Umbilical cord (tissue), 1 donor: ENCODE measurements at regions not wholly inside any gene's neighbourhood (a gene's known extent, or its start where the extent isn't known, plus 50 kb on each side); places are given as distances from the start of the nearest gene placed in this dataset.
"Not testable (repeated sequence)": the region's sequence is repeated elsewhere in the genome, so short reads cannot be mapped to it uniquely, and the experiment has no call there.

Experiments
- DNase-seq: peaks from one replicate; pipeline ENCODE4 v3.0.0-alpha.2; 2015; ENCODE audit warnings: low spot score

DNA sequence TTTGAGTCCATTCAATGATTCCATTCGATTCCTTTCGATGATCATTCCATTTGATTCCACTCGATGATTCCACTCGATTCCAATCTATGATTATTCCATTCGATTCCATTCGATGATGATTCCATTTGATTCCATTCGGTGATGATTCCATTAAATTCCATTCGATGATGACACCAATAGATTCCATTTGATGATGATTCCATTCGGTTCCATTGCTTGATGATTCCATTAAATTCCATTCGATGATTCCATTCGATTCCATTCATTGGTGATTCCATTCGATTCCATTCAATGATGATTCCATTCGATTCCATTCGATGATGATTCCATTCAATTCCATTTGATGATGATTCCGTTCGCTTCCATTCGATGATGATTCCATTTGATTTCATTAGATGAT lies 1104.1 kb downstream of the RPIA start:
- DNase-seq, result not testable (repeated sequence)

DNA sequence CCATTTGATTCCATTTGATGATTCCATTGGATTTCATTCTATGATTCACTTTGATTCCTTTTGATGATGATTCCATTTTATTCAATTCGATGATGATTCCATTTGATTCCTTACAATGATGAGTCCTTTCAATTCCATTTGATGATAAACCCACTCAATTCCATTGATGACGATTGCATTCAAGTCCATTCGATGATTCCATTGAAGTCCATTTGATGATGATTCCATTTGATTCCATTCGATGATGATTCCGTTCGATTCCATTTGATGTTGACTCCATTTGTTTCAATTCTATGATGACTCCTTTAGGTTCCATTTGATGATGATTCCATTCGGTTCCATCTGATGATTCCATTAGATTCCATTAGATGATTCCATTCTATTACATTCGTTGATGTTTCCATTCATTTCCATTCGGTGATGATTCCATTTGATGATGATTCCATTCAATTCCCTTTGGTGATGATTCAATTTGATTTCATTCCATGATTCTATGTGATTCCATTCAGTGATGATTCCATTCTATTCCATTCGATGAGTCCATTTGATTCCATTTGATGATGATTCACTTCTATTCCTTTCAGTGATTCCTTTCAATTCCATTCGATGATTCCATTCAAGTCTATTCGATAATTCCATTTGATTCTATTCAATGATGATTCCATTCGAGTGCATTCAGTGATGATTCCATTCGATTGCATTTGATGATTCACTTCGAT lies 1106.0 kb downstream of the RPIA start:
- no peak for DNase-seq

DNA sequence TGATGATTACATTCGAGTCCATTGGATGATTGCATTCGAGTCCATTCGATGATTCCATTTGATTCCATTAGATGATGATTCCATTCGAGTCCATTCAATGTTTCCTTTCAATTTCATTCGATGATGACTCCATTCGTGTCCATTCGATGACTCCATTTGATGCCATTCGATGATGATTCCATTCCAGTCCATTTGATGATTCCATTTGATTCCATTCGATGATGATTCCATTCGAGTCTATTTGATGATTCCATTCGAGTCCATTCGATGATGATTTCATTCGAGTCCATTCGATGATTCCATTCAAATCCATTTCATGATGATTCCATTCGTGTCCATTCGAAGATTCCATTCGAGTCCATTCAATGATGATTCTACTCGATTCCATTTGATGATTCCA lies 1109.7 kb downstream of the RPIA start:
- not testable (repeated sequence) for DNase-seq

DNA sequence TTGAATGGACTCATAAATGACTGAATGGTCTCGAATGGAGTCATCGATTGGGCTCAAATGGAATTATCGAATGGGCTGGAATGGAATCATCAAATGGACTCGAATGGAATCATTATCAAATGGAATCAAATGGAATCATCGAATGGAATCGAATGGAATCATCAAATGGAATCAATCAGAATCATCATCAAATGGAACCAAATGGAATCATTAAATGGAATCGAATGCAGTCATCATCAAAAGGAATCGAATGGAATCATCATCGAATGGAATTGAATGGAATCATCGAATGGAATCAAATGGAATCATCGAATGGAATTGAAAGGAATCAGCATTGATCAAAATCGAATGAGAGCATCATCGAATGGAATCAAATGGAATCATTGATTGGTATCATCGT lies 1114.9 kb downstream of the RPIA start:
- not testable (repeated sequence) for DNase-seq

DNA sequence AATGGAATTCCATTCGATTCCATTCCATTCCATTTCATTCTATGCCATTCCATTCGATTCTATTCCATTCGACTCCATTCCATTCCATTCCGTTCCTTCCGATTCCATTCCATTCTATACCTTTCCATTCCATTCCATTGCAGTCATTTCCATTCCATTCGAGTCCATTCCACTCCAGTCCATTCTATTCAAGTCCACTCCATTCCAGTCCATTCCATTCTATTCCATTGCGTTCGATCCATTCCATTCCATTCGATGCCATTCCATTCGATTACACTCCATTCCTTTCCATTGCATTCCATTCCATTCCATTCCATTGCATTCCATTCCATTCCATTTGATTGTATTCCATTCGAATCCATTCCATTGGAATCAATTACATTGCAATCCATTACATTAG lies 1119.8 kb downstream of the RPIA start:
- DNase-seq, result no peak

DNA sequence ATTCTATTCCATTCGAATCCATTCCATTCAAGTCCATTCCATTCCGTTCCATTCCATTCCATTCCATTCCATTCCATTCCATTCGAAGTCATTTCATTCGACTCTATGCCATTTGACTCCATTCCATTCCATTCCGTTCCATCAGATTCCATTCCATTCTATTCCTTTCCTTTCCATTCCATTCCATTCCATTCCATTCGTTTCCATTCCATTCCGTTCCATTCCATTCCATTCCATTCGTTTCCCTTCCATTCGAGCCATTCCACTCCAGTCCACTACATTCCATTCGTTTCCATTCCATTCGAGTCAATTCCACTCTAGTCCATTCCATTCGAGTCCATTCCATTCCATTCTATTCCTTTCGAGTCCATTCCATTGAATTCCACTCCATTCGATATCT lies 1120.4 kb downstream of the RPIA start:
- not testable (repeated sequence) for DNase-seq

DNA sequence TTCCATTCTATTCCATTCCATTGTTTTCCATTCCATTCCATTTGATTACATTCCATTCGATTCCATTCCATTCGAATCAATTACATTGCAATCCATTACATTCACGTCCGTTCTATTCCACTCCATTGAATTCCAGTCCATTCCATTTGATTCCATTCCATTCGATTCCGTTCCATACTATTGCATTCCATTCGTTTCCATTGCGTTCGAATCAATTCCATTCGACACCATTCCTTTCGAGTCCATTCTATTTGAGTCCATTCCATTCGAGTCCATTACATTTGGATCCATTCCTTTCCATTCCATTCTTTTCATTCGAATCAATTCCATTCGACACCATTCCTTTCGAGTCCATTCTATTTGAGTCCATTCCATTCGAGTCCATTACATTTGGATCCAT lies 1122.9 kb downstream of the RPIA start:
- DNase-seq, result not testable (repeated sequence)

DNA sequence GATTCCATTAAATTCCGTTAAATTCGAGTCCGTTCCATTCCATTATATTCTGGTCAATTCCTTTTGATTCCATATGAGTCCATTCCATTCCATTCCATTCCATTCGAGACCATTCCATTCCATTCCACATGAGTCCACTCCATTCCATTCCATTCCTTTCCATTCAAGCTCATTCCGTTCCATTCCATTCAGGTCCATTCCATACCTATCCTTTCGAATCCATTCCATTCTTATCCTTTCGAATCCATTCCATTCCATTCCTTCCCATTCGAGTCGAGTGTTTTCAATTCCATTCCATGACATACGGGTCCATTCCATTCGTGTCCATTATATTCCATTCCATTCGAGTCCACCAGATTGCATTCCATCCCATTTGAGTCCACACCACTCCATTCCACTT lies 1127.4 kb downstream of the RPIA start:
- DNase-seq, result no peak

DNA sequence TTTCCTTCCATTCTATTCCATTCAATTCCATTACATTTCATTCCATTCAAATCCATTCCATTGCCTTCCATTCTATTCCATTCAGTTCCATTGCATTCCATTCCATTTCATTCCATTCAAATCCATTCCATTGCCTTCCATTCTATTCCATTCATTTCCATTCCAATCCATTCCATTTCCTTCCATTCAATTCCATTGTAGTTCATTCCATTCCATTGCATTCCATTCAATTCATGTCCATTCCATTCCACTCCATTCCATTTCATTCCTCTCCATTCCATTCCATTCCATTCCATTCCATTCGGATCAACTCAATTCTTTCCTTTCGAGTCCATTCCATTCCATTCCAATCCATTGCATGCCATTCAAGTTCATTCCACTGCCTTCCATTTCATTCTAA lies 1128.3 kb downstream of the RPIA start:
- no peak for DNase-seq

DNA sequence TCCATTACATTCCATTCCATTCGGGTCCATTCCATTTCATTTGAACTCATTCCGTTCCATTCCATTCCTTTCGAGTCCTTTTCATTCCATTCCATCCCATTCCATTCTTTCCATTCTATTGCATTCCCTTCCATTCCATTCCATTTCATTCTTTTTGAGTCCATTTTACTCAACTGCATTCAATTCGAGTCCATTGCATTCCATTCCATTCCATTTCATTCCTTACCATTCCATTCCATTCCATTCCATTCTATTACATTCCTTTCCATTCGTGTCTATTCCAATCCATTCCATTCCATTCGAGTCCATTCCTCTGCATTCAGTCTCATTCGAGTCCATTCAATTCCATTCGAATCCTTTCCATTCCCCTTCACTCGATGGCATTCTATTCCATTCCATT lies 1128.8 kb downstream of the RPIA start:
- no peak for DNase-seq

DNA sequence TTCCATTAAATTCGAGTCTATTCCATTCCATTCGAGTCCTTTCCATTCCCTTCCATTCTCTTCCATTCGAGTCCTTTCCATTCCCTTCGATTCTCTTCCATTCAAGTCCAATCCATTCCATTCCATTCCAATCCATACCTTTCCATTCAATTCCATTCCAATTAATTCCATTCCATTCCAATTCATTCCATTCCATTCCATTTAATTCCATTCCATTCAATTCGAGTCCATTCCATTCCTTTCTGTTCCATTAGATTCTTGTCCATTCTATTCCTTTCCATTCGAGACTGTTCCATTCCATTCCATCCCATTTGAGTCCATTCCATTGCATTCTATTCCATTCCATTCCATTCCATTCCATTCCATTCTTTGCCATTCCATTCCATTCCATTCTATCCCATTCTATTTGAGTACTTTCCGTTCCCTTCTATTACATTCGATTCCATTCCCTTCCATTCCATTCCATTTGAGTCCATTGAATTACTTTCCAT lies 1130.0 kb downstream of the RPIA start:
- DNase-seq, result no peak

DNA sequence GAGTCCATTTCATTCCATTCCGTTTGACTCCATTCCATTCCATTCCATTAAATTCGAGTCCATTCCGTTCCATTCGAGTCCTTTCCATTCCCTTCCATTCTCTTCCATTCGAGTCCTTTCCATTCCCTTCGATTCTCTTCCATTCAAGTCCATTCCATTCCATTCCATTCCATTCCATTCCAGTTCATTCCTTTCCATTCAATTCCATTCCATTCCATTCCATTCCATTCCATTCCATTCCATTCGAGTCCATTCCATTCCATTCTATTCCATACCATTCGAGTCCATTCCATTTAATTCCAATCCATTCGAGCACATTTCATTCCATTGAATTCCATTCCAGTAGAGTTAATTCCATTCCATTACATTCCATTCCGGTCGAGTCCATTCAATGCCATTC lies 1130.9 kb downstream of the RPIA start:
- not testable (repeated sequence) for DNase-seq

DNA sequence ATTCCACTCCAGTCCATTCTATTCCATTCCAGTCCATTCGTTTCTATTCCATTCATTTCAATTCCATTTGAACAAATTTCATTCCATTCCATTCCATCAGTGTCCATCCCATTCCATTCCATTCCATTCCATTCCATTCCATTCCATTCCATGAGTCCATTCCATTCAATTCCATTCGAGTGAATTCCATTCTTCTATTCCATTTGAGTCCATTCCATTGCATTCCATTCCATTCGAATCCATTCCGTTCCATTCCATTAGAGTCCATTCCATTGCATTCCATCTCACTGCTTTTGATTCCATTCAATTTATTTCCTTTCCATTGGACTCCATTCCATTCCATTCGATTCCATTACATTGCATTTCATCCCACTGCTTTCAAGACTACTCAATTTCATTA lies 1132.1 kb downstream of the RPIA start:
- no peak for DNase-seq

DNA sequence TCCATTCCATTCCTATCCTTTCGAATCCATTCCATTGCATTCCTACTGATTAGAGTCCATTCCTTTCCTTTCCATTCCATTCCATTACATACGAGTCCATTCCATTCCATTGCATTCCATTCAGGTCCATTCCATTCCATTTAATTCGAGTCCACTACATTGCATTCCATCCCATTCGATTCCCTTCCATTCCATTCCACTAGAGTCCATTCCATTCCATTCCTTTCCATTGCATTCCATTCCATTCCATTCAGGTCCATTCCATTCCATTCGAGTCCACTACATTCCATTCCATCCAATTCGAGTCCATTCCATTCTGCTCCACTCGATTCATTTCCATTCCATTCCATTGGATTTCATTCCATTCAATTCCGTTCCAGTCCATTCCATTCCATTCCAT lies 1133.6 kb downstream of the RPIA start:
- DNase-seq, result no peak

DNA sequence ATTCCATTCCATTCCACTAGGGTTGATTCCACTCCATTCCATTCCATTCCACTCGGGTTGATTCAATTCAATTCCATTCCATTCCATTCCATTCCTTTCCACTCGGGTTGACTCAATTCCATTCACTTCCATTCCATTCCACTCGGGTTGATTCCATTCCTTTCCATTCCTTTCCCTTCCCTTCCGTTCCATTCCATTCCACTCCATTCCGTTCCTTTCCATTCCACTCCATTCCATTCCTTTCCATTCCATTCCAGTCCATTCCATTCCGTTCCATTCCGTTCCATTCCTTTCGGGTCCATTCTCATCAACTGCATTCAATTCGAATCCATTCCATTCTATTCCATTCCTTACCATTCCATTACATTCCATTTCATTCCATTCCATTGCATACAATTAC lies 1135.3 kb downstream of the RPIA start:
- DNase-seq, result not testable (repeated sequence)

DNA sequence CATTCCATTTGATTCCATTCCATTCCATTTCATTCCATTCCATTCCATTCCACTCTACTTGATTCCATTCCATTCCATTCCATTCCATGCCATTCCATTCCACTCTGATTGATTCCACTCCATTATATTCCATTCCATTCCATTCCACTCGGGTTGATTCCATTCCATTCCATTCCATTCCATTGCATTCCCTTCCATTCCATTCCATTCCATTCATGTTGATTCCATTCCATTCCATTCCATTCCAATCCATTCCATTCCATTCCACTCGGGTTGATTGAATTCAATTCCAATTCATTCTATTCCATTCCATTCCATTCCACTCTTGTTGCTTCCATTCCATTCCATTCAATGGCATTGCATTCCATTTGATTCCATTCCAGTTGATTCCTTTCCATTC lies 1136.4 kb downstream of the RPIA start:
- not testable (repeated sequence) for DNase-seq

DNA sequence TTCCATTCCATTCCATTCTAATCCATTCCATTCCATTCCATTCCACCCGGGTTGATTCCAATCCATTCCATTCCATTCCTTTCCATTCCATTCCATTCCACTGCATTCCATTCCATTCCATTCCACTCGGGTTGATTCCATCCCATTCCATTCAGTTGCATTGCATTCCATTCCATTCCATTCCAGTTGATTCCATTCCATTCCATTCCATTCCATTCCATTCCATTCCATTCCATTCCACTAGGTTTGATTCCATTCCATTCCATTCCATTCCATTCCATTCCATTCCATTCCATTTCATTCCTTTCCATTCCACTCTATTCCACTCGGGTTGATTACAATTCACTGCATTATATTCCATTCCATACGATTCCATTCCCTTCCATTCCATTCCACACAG lies 1136.9 kb downstream of the RPIA start:
- DNase-seq, result not testable (repeated sequence)

DNA sequence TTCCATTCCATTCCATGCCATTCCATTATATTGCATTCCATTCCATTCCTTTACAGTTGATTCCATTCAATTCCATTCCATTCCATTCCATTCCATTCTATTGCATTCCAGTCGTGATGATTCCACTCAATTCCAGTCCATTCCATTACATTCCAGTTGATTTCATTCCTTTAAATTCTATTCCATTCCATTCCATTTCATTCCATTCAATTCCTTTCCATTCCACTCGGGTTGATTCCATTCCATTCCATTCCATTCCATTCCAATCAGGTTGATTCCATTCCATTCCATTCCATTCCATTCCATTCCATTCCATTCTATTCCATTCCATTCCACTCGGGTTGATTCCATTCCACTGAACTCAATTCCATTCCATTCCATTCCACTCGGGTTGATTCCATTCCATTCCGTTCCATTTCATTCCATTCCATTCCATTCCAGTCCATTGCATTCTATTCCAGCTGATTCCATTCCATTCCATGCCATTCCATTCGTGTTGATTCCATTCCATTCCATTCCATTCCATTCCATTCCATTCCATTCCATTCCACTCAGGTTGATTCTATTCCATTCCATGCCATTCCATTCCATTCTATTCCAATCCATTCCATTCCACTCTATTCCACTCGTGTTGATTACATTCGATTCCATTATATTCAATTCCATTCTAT lies 1137.6 kb downstream of the RPIA start:
- not testable (repeated sequence) for DNase-seq

DNA sequence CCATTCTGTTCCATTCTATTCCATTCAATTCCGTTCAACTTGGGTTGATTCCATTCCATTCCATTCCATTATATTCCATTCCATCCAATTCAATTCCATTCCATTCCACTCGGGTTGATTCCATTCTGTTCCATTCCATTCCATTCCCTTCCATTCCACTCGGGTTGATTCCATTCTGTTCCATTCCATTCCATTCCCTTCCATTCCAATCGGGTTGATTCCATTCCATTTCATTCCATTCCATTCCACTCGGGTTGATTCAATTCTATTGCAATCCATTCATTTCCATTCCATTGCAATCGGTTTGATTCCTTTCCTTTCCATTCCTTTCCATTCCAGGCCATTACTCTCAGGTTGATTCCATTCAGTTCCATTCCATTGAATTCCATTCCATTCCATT lies 1138.4 kb downstream of the RPIA start:
- no peak for DNase-seq

DNA sequence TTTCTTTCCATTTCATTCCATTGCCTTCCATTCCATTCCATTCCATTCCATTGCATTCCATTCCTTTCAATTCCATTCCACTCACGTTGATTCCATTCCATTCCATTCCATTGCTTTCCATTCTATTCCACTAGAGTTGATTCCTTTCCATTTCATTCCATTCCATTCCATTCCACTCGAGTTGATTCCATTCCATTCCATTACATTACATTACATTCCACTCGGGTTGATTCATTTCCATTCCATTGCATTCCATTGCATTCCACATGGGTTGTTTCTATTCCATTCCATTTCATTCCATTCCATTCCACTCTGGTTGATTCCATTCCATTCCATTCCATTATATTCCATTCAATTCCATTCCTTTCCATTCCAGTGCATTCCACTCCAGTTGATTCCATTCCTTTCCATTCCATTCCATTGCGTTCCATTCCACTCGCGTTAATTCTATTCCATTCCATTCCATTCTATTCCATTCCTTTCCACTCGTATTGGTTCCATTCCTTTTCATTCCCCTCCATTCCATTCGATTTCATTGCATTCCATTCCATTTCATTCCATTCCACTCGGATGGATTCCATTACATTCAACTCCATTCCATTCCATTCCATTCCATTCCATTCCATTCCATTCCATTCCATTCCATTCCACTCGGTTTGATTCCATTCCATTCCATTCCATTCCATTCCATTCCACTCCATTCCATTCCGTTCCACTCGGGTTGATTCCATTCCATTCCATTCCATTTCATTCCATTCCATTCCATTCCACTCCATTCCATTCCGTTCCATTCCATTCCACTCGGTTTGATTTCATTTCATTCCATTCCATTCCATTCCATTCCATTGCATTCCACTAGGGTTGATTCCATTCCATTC lies 1139.1 kb downstream of the RPIA start:
- not testable (repeated sequence) for DNase-seq

DNA sequence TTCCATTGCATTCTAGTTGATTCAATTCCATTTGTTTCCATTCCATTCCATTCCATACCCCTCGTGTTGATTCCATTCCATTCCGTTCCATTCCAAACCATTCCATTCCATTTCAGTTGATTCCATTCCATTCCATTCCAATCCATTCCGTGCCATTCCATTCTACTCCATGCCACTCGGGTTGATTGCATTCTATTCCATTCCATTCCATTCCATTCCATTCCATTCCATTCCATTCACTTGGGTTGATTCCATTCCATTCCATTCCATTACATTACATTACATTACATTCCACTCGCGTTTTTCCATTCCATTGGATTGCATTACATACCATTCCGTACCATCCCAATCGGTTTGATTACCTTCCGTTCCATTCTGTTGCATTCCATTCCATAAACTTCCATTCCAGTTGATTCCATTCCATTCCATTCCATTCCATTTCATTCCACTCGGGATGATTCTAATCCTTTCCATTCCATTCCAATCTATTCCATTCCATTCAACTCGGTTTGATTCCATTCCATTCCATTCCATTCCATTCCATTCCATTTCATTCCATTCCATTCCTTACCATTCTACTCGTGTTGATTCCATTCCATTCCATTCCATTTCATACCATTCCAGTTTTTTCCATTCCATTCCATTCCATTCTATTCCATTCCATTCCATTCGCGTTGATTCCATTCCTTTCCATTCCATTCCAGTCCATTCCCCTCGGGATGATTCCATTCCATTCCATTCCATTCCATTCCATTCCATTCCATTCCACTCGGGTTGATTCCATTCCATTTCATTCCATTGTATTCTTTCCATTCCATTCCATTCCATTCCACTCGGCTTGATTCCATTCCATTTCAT lies 1140.4 kb downstream of the RPIA start:
- no peak for DNase-seq
